NCI-H2081 treated with DMSO at 0.1 percent for 48 hours (cell line): ENCODE measurements at regions not wholly inside any gene's neighbourhood (a gene's known extent, or its start where the extent isn't known, plus 50 kb on each side); places are given as distances from the start of the nearest gene placed in this dataset.
"Not testable (repeated sequence)": the region's sequence is repeated elsewhere in the genome, so short reads cannot be mapped to it uniquely, and the experiment has no call there.

Experiments
- DNase-seq: peaks from one replicate; lab custom pipeline; 2025; lab: John Stamatoyannopoulos, UW

DNA sequence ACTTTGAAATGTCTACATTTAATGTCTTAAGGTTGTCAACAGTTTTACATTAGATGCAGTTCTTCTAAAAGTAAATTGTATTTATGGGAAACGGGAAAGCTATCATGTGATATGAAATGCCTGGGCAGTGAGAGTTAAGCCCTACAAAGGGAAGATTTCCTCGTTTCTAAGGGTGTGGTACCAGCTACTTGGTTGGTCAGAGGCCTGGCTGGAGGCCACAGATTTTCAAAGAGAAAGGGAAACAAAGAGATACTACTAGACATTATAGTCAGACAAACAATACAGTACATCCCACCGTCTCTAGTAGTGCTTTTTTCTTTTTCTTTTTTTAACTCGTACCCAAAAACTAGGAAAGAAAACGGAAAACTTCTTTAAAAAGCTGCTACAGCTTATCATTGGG lies 467.8 kb downstream of the PCDH7 start:
- DNase-seq: no peak

DNA sequence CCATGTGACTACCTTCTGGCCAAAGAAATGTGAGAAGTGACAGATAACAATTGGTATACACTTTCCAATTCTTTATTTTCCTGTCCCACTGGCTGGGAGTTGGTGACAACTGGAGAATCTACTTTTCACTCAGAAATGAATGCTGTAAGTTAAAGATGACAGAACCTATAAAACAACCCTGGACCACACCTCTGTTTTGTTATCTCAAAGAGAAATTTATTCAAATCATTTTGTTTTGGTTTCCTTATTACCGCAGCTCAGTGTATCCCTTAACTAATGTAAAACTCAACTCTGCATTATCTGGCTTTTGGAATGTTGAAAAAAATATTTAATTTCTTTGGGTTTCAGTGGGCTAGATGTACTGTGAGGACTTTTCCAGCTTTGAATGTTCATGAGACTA lies 469.8 kb downstream of the PCDH7 start:
- no peak for DNase-seq

GRCh38 chr4:31190671-31191070 lies 470.5 kb downstream of the PCDH7 start:
- DNase-seq: no peak

DNA sequence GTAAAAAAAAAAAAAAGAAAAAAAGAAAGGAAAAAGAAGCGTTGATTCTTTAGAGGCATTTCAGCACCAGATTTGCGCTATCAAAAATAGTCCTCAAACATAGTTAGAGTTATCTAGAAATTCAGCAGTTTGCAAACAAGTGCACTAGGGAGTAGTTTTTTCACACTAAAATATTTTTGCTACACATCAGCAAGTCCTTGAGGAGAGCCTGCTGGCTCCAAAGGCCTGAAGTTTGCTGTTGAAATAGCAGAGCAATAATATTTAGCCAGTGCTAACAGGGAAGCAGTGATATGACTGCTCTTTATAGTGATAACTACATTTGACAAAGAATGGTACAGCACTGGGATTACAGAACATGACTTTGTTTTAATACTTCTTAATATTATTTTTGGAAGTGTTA lies 472.2 kb downstream of the PCDH7 start:
- no peak for DNase-seq

GRCh38 chr4:31193521-31193920 lies 473.4 kb downstream of the PCDH7 start:
- DNase-seq: peak; percentile 86

DNA sequence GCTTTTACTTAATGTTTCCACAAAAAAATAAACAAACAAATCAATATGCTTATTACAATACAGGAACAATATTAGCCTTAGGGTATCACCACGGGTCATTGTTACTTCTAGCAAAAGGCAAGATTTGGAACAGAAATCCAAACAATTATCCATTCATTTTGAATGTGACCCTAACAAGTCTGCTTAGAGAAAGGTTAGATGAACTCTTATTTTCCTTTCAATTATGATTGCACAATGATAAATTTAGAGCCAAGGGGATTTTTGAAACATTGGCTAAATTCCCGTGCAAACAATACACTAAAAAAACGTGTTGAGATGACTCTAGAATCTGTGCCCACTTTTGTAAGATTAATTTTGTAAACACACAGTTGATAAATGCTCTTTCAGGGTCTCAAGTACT lies 474.7 kb downstream of the PCDH7 start:
- peak; percentile 87 for DNase-seq

- no peak for DNase-seq
These were observed 479.5 kb downstream of the PCDH7 start for GRCh38 chr4:31199644-31200043.

DNA sequence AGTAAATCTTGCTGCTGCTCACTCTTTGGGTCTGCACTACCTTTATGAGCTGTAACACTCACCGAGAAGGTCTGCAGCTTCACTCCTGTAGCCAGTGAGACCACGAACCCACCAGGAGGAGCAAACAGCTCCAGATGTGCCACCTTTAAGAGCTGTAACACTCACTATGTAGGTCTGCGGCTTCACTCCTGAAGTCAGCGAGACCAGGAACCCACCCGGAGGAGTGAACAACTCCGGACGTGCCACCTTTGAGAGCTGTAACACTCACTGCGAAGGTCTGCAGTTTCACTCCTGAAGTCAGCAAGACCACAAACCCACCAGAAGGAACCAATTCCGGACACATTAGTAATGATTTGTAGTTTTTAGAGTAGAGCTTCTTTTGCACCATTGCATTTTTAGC lies 481.9 kb downstream of the PCDH7 start:
- not testable (repeated sequence) for DNase-seq

- no peak for DNase-seq
These were observed 484.7 kb downstream of the PCDH7 start for GRCh38 chr4:31204874-31205273.

DNA sequence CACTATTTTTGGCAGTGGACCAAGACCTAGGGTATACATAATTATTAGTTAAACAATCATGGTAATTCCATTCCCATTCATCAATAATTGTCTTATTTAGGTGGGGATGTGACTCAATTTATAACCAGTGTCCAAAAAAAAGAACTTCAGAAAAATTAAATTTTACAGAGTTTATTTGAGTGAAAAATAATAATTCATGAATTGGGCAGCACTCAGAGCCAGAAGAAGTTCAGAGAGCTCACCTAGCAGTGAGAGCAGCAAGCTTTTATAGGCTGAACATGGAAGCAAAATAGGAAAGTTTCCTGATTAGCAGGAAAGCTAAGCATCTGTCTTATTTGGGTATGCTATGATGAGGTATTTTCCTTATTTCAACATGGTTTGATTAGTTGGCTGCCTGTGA lies 500.8 kb downstream of the PCDH7 start:
- no peak for DNase-seq

GRCh38 chr4:31228068-31228467 lies 507.9 kb downstream of the PCDH7 start:
- DNase-seq: no peak

GRCh38 chr4:31230594-31230993 lies 510.4 kb downstream of the PCDH7 start:
- no peak for DNase-seq

GRCh38 chr4:31234494-31234893 lies 514.3 kb downstream of the PCDH7 start:
- DNase-seq: no peak

DNA sequence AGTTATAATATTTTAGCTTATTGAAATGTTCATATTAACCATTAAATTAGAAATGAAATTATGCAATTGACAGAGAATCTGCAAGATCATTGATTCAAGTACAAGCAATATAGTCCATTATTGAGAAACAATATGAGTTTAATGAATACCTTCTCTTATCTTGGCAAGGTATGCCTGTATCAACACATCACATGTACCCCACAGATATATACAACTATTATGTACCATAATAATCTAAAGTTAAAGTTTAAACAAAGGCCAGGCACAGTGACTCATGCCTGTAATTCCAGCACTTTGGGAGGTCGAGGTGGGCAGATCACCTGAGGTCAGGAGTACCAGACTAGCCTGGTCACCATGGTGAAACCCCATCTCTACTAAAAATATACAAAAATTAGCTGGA lies 514.7 kb downstream of the PCDH7 start:
- no peak for DNase-seq

- no peak for DNase-seq
These were observed 516.0 kb downstream of the PCDH7 start for GRCh38 chr4:31236020-31236638.

GRCh38 chr4:31236639-31237173 lies 516.5 kb downstream of the PCDH7 start:
- DNase-seq: no peak

- no peak for DNase-seq
These were observed 517.1 kb downstream of the PCDH7 start for GRCh38 chr4:31237233-31237632.

DNA sequence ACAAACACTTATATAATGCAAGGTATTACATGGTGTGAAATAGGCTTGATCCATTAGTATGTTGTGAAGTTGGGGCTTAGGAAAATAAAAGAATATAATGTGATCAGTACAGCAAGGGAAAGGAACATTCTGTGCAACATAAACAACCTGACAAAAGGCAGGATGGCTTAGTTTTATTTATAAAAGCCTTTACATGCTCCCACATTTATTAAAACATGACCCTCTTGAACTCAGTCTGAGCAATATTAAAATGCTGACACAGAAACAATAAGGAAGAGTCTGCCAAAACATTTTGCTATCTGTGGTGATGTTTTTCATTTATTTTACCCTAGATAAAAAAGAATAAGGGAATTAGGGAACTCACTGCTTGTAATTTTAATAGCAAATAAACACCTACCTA lies 519.7 kb downstream of the PCDH7 start:
- DNase-seq: no peak

DNA sequence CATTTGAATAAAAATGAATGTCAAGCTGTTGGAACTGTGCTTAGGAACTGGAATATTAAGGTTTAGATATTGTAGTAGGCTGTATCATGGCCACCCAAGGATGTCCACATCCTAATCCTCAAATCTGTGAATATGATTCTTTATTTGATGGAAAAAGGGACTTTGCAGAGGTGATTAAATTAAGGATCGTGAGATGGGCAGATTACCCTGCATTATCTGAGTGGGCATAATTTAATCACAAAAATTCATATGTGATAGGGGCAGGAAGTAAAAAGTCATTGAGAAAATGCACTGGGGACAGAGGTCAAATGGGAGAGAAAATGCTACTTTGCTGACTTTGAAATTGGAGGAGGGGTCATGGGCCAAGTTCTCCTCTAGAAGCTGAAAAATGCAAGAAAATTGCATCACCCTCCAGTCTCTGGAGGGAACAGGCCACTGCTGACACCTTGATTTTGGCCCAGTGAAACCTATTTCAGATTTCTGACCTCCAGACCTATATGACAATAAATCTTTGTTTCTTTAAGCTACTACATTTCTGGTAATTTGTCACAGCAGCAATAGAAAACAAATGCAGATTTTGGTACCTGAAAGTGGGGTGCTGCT lies 521.4 kb downstream of the PCDH7 start:
- DNase-seq: no peak

DNA sequence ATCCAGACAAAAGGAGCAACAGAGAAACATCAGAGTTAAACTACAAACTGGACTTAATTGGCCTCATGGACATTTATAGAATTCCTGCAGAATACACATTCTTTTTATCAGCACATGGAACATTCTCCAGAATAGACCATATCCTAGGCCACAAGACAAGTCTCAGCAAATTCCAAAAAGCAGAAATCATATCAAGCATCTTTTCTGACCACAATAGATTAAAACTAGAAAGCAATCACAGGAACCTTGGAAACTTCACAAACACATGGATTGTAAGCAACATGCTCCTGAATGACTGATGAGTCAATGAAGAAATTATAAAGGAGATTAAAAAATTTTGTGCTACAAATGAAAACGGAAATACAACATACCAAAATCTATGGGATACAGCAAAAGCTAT lies 526.7 kb downstream of the PCDH7 start:
- no peak for DNase-seq

- no peak for DNase-seq
These were observed 539.0 kb downstream of the PCDH7 start for GRCh38 chr4:31259119-31259518.

DNA sequence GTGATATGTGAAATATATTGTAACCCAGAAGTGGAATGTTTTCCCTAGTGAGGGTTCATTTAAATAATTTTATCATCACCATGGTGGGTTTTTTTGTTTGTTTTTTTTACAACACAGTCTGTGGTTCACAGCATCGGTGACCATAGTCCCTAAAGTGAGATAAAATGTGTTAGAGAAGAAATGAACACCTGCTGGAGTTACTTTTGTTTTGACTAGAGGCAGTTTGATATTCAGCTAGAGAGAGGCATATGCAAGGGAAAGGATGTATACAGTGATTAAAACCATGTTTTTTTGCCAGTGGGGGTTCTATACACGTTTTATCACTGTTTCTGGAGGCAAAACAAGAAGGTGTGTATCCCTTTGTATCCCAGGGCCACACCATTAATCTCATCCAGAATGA lies 541.5 kb downstream of the PCDH7 start:
- peak; percentile 10 for DNase-seq

GRCh38 chr4:31266094-31266493 lies 545.9 kb downstream of the PCDH7 start:
- DNase-seq: not testable (repeated sequence)
